Loucy (cell line): ENCODE measurements at regions not wholly inside any gene's neighbourhood (a gene's known extent, or its start where the extent isn't known, plus 50 kb on each side); places are given as distances from the start of the nearest gene placed in this dataset.

Experiments used
- EZH2phosphoT487 ChIP-seq: fragments of 200-600 bp; IDR thresholded peaks from 2 replicates; pipeline ENCODE4 v1.6.1; 2018; ENCODE audit warnings: antibody characterized with exemption, mild to moderate bottlenecking, moderate library complexity, borderline replicate concordance
- TF ChIP-seq, protein P1 (sequence below): fragments of 200-600 bp; sonication (generic); conservative IDR thresholded peaks from 2 replicates; pipeline ENCODE4 v1.5.1; 2014; ENCODE audit warnings: mild to moderate bottlenecking, antibody characterized with exemption, low read length

GRCh38 chr10:10311966-10312365 is 705.7 kb upstream of the CELF2 start:
- TF ChIP-seq, protein P1, sequence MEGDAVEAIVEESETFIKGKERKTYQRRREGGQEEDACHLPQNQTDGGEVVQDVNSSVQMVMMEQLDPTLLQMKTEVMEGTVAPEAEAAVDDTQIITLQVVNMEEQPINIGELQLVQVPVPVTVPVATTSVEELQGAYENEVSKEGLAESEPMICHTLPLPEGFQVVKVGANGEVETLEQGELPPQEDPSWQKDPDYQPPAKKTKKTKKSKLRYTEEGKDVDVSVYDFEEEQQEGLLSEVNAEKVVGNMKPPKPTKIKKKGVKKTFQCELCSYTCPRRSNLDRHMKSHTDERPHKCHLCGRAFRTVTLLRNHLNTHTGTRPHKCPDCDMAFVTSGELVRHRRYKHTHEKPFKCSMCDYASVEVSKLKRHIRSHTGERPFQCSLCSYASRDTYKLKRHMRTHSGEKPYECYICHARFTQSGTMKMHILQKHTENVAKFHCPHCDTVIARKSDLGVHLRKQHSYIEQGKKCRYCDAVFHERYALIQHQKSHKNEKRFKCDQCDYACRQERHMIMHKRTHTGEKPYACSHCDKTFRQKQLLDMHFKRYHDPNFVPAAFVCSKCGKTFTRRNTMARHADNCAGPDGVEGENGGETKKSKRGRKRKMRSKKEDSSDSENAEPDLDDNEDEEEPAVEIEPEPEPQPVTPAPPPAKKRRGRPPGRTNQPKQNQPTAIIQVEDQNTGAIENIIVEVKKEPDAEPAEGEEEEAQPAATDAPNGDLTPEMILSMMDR, result no peak
- TF ChIP-seq EZH2phosphoT487, result no peak
